ENCODE measurements at regions not wholly inside any gene's neighbourhood (a gene's known extent, or its start where the extent isn't known, plus 50 kb on each side); places are given as distances from the start of the nearest gene placed in this dataset.

DNA sequence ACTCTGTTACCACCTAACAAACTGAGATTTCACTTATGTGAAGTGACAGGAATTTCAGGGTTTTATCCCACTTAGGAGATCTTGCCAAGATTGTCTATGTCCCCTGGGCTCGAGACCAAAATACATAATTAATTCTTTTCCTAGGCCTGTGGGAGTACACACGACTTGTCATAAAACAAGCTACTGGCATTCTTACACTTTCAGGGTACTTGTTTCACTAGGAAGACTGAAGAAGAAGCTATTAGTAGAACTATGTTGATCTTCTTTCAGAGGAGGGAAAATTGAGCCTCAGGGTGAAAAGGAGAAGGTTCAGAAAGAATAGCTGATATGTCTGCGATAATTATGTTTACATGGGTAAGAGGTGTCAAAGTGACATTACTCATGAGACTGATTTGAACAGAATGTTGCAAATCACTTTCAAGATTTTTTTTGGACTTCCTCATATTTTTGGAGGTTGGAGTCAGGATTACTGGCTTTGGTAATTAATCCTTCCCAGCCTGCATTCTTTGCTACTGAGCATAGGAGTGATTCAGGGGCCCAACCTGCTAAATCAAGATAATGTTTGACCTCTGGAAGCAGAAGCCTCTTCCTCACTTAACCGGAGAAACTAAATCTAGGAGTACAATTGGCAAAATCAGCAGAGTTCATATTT is 240.0 kb upstream of the NT5C1B start:
- DNase-seq: no peak
- Histone ChIP-seq H3K9me3 (no peaks in the 10 kb centered on the region), H3K4me1 (ENCODE audit: low read depth) (no peaks in the 10 kb centered on the region), H3K4me3 (no peak overlapping the region), H3K36me3 (ENCODE audit: low read depth) (no peaks in the 10 kb centered on the region)
- ATAC-seq: no peak
- intact Hi-C loops (cut with DNase I, micrococcal nuclease): no loop called here
- TF ChIP-seq, protein P1, sequence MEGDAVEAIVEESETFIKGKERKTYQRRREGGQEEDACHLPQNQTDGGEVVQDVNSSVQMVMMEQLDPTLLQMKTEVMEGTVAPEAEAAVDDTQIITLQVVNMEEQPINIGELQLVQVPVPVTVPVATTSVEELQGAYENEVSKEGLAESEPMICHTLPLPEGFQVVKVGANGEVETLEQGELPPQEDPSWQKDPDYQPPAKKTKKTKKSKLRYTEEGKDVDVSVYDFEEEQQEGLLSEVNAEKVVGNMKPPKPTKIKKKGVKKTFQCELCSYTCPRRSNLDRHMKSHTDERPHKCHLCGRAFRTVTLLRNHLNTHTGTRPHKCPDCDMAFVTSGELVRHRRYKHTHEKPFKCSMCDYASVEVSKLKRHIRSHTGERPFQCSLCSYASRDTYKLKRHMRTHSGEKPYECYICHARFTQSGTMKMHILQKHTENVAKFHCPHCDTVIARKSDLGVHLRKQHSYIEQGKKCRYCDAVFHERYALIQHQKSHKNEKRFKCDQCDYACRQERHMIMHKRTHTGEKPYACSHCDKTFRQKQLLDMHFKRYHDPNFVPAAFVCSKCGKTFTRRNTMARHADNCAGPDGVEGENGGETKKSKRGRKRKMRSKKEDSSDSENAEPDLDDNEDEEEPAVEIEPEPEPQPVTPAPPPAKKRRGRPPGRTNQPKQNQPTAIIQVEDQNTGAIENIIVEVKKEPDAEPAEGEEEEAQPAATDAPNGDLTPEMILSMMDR (IDR thresholded peaks at IDR 0.05): no peak

- no peaks in the 10 kb centered on the region for H3K4me1 ChIP-seq (ENCODE audit: low read depth)
- intact Hi-C loops (cut with DNase I, micrococcal nuclease): no loop called here
- ATAC-seq (no peak), DNase-seq (no peak)
- TF ChIP-seq, protein P1 (IDR thresholded peaks at IDR 0.05): no peak
- no peaks in the 10 kb centered on the region for H3K9me3 ChIP-seq
- no peak overlapping the region for H3K4me3 ChIP-seq
- H3K36me3 ChIP-seq (ENCODE audit: low read depth): no peaks in the 10 kb centered on the region
Observed at GRCh38 chr2:18828296-18828695, 238.9 kb upstream of the NT5C1B start.

GRCh38 chr2:18825838-18826237 is 236.5 kb upstream of the NT5C1B start:
- ATAC-seq (no peak), DNase-seq (no peak)
- no peak overlapping the region for H3K4me3 ChIP-seq
- no peaks in the 10 kb centered on the region for H3K36me3 ChIP-seq (ENCODE audit: low read depth)
- no peaks in the 10 kb centered on the region for H3K4me1 ChIP-seq (ENCODE audit: low read depth)
- intact Hi-C loops (cut with DNase I, micrococcal nuclease): no loop called here
- TF ChIP-seq, protein P1 (IDR thresholded peaks at IDR 0.05): no peak
- H3K9me3 ChIP-seq: no peaks in the 10 kb centered on the region

- TF ChIP-seq, protein P1 (IDR thresholded peaks at IDR 0.05): no peak
- Histone ChIP-seq H3K9me3 (no peaks in the 10 kb centered on the region), H3K4me1 (ENCODE audit: low read depth) (no peaks in the 10 kb centered on the region), H3K36me3 (ENCODE audit: low read depth) (no peaks in the 10 kb centered on the region), H3K4me3 (no peak overlapping the region)
- DNase-seq (no peak), ATAC-seq (no peak)
- intact Hi-C loops (cut with DNase I, micrococcal nuclease): no loop called here
Observed at GRCh38 chr2:18824915-18825314, 235.5 kb upstream of the NT5C1B start.

- DNase-seq (no peak), ATAC-seq (no peak)
- TF ChIP-seq, protein P1 (IDR thresholded peaks at IDR 0.05): no peak
- H3K36me3 ChIP-seq (ENCODE audit: low read depth): no peaks in the 10 kb centered on the region
- no peaks in the 10 kb centered on the region for H3K4me1 ChIP-seq (ENCODE audit: low read depth)
- no peaks in the 10 kb centered on the region for H3K9me3 ChIP-seq
- intact Hi-C loops (cut with DNase I, micrococcal nuclease): no loop called here
- no peak overlapping the region for H3K4me3 ChIP-seq
Observed at GRCh38 chr2:18824325-18824790, 235.0 kb upstream of the NT5C1B start.

GRCh38 chr2:18821431-18821830 is 232.1 kb upstream of the NT5C1B start:
- Histone ChIP-seq H3K9me3 (no peaks in the 10 kb centered on the region), H3K4me1 (ENCODE audit: low read depth) (no peaks in the 10 kb centered on the region), H3K36me3 (ENCODE audit: low read depth) (no peaks in the 10 kb centered on the region), H3K4me3 (no peak overlapping the region)
- ATAC-seq (no peak), DNase-seq (no peak)
- TF ChIP-seq, protein P1 (IDR thresholded peaks at IDR 0.05): no peak
- intact Hi-C loops (cut with DNase I, micrococcal nuclease): no loop called here
